A673 (cell line): ENCODE measurements at regions not wholly inside any gene's neighbourhood (a gene's known extent, or its start where the extent isn't known, plus 50 kb on each side); places are given as distances from the start of the nearest gene placed in this dataset.

Experiments used
- EZH2 ChIP-seq: fragments of 200-600 bp; sonication (generic); IDR thresholded peaks from 2 replicates; pipeline ENCODE4 v1.6.1; 2017; ENCODE audit warnings: borderline replicate concordance, low read depth, mild to moderate bottlenecking, mixed read lengths, antibody characterized with exemption, low read length; ENCODE audit not compliant: poor library complexity, severe bottlenecking
- TF ChIP-seq, protein P1 (sequence below): fragments of 300-800, 200-600 bp; sonication (generic); conservative IDR thresholded peaks from 2 replicates; pipeline ENCODE4 v1.5.1; 2017; ENCODE audit warnings: low read depth, mild to moderate bottlenecking, antibody characterized with exemption, low read length, moderate library complexity, mixed read lengths

DNA sequence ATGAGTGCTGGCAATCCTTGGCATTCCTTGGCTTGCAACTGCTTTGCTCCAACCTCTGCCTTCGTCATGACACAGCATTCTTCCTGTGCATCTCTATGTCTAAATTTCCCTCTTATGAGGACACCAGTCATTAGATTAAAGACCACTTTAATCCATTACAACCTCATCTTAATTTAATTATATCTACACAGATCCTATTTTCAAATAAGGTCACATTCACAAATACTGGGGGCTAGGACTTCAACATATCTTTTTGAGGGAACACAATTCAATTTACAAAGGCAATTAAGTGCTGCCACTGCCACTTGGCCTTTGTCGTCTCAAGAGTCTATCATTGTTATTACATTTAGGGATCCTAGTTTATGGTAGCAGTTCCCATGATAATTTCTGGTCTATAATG lies 163.7 kb upstream of the PPP1R2C start:
- TF ChIP-seq, protein P1, sequence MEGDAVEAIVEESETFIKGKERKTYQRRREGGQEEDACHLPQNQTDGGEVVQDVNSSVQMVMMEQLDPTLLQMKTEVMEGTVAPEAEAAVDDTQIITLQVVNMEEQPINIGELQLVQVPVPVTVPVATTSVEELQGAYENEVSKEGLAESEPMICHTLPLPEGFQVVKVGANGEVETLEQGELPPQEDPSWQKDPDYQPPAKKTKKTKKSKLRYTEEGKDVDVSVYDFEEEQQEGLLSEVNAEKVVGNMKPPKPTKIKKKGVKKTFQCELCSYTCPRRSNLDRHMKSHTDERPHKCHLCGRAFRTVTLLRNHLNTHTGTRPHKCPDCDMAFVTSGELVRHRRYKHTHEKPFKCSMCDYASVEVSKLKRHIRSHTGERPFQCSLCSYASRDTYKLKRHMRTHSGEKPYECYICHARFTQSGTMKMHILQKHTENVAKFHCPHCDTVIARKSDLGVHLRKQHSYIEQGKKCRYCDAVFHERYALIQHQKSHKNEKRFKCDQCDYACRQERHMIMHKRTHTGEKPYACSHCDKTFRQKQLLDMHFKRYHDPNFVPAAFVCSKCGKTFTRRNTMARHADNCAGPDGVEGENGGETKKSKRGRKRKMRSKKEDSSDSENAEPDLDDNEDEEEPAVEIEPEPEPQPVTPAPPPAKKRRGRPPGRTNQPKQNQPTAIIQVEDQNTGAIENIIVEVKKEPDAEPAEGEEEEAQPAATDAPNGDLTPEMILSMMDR, result no peak
- TF ChIP-seq EZH2, result no peak
